EH (cell line): ENCODE measurements at regions not wholly inside any gene's neighbourhood (a gene's known extent, or its start where the extent isn't known, plus 50 kb on each side); places are given as distances from the start of the nearest gene placed in this dataset.
"Not testable (repeated sequence)": the region's sequence is repeated elsewhere in the genome, so short reads cannot be mapped to it uniquely, and the experiment has no call there.

ENCODE experiments used
- DNase-seq: peaks from one replicate; pipeline ENCODE4 v3.0.0-alpha.2; 2015; ENCODE audit warnings: low read depth

DNA sequence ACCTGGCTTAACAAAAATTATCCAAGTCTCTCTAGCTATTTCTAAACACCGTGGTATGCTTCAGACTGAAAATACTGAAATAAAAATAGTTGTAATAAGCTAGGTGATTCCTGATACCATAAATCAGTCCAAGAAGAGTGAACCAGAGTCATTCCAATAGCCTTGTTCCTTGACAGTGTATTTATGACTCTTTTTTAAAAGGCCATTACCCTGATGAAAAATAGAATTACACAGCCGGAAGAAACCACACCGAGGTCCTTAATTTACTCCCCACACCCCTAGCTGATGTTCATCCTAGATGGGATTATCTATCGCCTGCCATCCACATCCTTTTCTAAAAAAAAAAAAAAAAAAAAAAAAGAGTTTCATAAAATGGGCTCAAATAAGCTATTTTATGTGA lies 457.6 kb upstream of the GRAMD2B start:
- no peak for DNase-seq

GRCh38 chr5:125967576-125967975 lies 455.6 kb upstream of the GRAMD2B start:
- no peak for DNase-seq

DNA sequence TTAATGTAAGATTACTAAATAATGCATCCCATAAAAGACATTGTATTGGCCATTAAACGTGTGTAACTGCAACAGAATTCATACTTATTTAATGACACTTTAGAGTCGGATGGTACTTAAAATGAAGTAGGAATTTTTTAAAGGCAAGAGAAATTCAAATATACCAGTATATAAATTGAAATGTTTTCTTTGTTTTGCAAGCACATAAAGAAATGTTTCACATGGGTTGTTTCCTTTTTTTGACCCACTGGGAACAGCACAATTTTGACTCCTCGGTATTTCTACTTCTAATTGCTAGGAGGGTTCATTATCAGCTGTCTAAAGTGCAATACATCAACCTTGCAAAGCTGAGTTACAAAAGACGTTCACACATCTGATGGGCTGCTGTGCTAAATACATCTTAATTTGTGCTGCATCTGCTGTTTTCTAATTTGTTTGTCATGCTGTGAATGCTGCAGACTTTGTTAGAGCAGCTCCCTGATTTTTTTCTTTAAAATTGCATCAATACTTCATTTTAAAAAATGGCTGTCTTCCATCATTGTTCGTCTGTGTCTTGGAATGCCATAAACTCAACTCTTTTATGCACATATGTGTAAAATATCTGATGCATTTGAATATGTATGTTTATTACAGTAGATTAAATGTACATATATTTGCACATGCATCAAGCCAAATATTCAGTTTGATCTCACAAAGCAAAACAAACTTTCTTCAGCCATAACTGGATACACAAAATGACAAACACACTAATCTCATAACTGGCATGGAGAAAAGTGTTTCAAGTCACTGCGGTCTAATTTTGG lies 454.0 kb upstream of the GRAMD2B start:
- DNase-seq = no peak

DNA sequence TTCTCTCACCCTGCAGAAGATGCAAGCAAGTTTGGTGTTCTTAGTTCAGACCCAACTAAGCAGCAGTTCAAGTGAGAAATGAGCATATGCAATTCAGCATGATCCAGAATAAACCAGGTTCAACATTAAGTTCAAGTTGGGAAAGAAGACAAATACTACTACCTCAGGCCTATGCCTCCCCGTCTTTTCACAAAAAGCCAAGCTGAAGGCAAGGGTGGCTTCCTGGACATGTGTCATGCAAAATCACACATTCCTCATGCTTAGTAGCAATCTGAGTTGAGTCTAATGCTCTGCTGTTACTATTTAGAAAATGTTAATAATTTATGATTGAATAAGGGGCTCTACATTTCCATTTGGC lies 453.4 kb upstream of the GRAMD2B start:
- no peak for DNase-seq

DNA sequence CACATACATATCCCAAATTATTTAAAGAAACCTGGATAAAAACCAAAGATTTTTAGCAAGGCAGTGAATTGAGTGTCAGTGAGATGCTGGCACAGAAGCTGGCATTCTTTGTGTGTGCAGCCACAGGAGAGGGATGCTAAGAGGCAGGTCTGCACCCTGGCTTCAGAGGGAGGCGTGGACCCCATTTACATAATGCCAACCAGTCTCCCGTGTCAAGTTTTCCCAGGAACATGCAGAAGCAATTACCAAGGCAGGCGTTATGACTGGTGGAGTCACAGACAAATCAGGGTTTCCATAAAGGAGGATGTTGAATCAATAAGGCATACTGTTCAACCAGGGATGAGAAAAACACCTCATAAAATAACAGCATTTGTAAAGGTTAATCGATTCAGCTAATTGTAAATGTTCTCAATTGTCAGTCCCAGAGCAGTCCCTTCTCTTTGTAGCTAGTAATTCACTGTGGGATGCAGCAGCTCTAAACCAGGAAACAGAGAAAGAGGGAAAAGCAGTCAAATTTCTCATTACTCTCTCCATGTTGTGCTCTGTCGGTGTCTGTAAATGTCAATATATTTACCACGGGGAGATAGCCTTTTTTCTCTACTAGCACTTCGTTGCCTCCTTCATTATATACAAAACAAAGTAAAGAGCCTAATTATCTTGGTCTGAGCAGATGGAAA lies 452.4 kb upstream of the GRAMD2B start:
- DNase-seq = no peak

DNA sequence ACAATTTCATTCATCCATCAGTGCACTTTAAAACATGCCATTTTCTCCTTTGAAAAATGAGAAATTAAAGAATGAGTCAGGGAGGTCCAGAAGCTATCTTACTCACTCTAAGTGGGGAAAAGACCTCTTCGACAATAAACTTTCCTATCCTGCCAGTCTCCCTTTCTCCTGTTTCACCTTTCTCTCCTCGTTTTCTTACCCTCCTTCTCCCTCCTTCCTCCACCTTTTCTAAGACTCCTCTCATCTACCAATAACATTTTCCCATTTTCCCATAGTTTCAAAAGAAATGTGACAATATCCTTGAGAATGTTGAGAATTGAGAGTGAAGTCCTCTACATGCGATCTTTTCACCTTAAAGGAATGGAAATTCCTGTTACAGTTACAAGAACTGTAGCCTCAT lies 450.5 kb upstream of the GRAMD2B start:
- no peak for DNase-seq

DNA sequence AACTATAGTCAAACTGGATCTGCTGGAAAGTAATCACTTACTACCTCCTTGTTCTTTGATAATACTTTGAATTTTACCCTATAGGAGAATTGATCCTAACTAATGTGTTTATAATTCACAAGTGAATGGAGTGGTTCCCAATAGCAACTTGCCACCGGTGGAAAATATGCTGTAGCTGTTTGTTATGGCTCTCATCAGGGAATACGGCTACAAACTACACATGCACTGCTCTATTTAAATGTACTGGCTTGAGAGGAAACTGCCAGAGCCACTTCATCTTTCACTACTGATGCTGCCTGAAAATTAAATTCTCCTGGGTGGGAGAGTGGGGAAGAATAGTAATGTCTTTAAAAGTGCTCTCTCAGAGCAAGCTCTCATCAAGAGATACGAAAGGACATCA lies 448.5 kb upstream of the GRAMD2B start:
- DNase-seq = no peak

- DNase-seq = no peak
These were observed 446.7 kb upstream of the GRAMD2B start for GRCh38 chr5:125976421-125977000.

- DNase-seq = no peak
These were observed 445.2 kb upstream of the GRAMD2B start for GRCh38 chr5:125978015-125978414.

GRCh38 chr5:125979636-125980035 lies 443.6 kb upstream of the GRAMD2B start:
- no peak for DNase-seq

- no peak for DNase-seq
These were observed 442.2 kb upstream of the GRAMD2B start for GRCh38 chr5:125981016-125981415.

GRCh38 chr5:125987677-125988255 lies 435.4 kb upstream of the GRAMD2B start:
- DNase-seq = no peak

- no peak for DNase-seq
These were observed 431.2 kb upstream of the GRAMD2B start for GRCh38 chr5:125992050-125992449.

- DNase-seq = not testable (repeated sequence)
These were observed 423.8 kb upstream of the GRAMD2B start for GRCh38 chr5:125999271-126000030.

DNA sequence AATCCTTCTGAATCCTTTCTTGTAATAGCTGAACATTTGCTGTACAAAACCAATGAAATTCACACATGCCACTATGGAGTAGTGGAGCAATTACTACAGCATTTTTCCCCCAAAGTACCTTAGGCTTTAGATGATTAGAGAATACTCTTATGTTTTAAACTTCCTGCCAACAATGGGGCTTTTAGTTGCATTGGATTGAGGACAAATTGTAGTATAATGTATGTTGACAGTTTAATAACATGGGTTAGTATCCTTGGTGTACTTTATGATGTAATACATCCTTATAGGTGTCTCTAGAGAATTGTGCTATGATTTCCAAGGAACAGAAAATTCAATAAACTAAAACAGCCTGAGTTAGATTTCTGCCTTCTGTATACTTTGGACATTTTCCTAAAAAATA lies 422.7 kb upstream of the GRAMD2B start:
- no peak for DNase-seq

DNA sequence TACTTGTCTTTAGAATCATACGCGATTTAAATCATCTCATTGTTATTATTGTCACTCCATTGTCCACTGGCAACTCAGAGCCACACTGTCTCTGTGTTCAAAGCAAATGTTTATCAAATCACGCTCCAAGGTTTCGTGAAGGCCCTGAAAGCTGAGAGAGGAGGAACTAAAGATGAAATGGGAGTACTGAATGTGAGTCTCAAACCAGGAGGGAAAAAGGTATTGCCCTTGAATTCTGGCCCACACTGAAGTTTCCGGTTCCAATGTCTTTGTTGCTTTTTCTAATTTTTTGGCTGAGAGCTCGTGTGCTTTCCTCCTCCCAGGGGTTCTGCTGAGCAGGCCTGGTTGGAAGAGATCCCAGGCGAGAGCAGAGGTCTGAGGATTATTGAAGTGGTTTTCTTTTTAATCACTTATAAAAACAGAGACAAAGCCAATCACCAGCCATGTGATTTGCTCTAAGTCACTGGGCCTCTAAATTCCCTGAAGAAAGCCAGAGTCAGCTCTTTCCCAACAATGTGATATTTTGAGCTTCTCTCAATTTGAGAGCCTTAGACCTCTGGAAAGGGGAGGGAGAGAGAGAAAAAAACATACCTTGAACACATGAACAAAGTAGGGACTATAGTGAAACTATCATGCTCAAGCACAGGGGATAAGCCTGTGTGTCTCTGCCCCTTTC lies 420.8 kb upstream of the GRAMD2B start:
- peak; percentile 57 for DNase-seq

- DNase-seq = peak; percentile 42
These were observed 419.9 kb upstream of the GRAMD2B start for GRCh38 chr5:126003309-126003708.

- DNase-seq = no peak
These were observed 418.6 kb upstream of the GRAMD2B start for GRCh38 chr5:126004636-126005035.

GRCh38 chr5:126007841-126008240 lies 415.4 kb upstream of the GRAMD2B start:
- peak; percentile 15 for DNase-seq

DNA sequence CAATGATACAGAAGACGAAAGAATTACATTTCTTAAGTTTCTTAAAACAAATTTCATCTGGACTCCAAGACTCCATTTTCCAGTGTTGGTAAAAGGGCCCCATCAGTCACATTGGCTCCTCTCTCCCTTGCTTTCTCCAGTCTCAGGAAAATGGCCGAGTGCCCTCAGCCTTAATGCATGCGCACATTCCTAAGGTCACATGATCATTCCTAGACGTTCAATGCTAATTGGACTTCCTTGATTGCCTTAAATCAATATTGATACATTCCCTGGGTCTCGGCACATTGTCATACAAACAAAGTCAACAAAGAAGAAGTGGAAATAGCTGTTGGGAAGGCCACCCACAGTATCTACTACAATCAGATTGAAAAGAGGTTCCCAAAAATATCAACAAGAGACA lies 413.6 kb upstream of the GRAMD2B start:
- no peak for DNase-seq

GRCh38 chr5:126011526-126011925 lies 411.7 kb upstream of the GRAMD2B start:
- DNase-seq = not testable (repeated sequence)

DNA sequence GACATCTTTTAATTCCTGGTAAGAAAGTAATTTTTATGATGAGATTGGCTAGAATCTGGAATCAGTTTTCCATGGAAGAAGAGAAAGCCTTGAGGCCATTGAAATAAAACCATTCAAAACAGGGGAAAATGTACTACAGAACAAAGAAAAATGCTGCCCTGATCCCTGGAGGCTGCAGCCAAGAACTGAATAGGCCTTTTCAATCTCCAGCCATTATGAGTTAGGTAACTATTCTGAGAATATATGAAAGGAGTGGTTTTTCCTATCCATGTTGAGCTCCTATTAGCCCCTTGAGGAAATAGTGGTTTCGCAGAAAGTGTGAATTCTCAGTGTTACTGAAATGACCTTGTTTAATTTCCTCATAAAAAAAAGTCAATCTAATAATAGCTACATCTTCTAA lies 408.5 kb upstream of the GRAMD2B start:
- no peak for DNase-seq
